ENCODE measurements at regions not wholly inside any gene's neighbourhood (a gene's known extent, or its start where the extent isn't known, plus 50 kb on each side); places are given as distances from the start of the nearest gene placed in this dataset.

GRCh38 chr6:126718600-126719327 lies 378.8 kb downstream of the CENPW start:
- no peak for TF ChIP-seq POLR2A (IDR thresholded peaks at IDR 0.05)
- no peak for TF ChIP-seq CTCF (IDR thresholded peaks at IDR 0.05)
